ENCODE measurements at regions not wholly inside any gene's neighbourhood (a gene's known extent, or its start where the extent isn't known, plus 50 kb on each side); places are given as distances from the start of the nearest gene placed in this dataset.

GRCh38 chr6:154945271-154945890 lies 49.7 kb upstream of the TIAM2 start:
- no peak for DNase-seq (ENCODE audit: low read depth in 6 of 9, low spot score in 9 of 9)
- H3K4me1 ChIP-seq (ENCODE audit: control insufficient read depth in 2 of 2, insufficient read depth in 2 of 2, low read length in 2 of 2): peaks cover 2 to 4% of the 10 kb centered on the region in 2 donors
- 92% methylated on average over 11 of the region's 11 CpGs for WGBS
- no peak overlapping the region for H3K4me3 ChIP-seq (ENCODE audit: low read length in 2 of 2)
- H3K27me3 ChIP-seq (ENCODE audit: control insufficient read depth in 2 of 2, insufficient read depth in 1 of 2, low read length in 1 of 2): no peaks in the 10 kb centered on the region
- H3K27ac ChIP-seq (ENCODE audit: low read depth in 1 of 2, low read length in 1 of 2): no peak overlapping the region
- peaks cover 0 to 8% of the 10 kb centered on the region in 2 donors for H3K9me3 ChIP-seq (ENCODE audit: control insufficient read depth in 2 of 2, insufficient read depth in 1 of 2, low read length in 1 of 2)
- H3K36me3 ChIP-seq (ENCODE audit: control insufficient read depth in 2 of 2, insufficient read depth in 2 of 2, low read length in 1 of 2): peaks cover 0 to 6% of the 10 kb centered on the region in 2 donors
